GM23338 (cell line): ENCODE measurements at regions not wholly inside any gene's neighbourhood (a gene's known extent, or its start where the extent isn't known, plus 50 kb on each side); places are given as distances from the start of the nearest gene placed in this dataset.

Experiments
- ATAC-seq: fragments of 200-7000 bp; cut with Tn5 transposase; 3 replicates; pipeline ENCODE4 v1.9.1; 2020
- DNase-seq: peaks from one replicate; pipeline ENCODE4 v3.0.0-alpha.2; 2015; ENCODE audit warnings: low spot score
- H2AFZ ChIP-seq: fragments of 200-600 bp; sonication (generic); 2 replicates; pipeline ENCODE4 v1.8.0; 2016; ENCODE audit warnings: antibody characterized with exemption, mild to moderate bottlenecking, moderate library complexity
- H3F3A ChIP-seq: fragments of 200-600 bp; sonication (generic); replicated peaks from 2 replicates; pipeline ENCODE4 v1.8.0; 2017; ENCODE audit warnings: antibody characterized with exemption, mixed run types, low read depth
- H3K27ac ChIP-seq: fragments of 200-600 bp; sonication (generic); 2 replicates; pipeline ENCODE4 v1.6.1; 2016; ENCODE audit warnings: low read depth
- H3K27me3 ChIP-seq: fragments of 200-600 bp; sonication (generic); 2 replicates; pipeline ENCODE4 v1.8.0; 2016; ENCODE audit warnings: mild to moderate bottlenecking, mixed run types, moderate library complexity; ENCODE audit not compliant: insufficient read depth
- H3K36me3 ChIP-seq: fragments of 200-600 bp; sonication (generic); 2 replicates; pipeline ENCODE4 v1.8.0; 2016; ENCODE audit warnings: mild to moderate bottlenecking; ENCODE audit not compliant: insufficient read depth
- H3K4me1 ChIP-seq: fragments of 200-600 bp; sonication (generic); 2 replicates; pipeline ENCODE4 v1.8.0; 2016; ENCODE audit warnings: mild to moderate bottlenecking, moderate library complexity; ENCODE audit not compliant: insufficient read depth
- H3K4me2 ChIP-seq: fragments of 200-600 bp; sonication (generic); 2 replicates; pipeline ENCODE4 v1.7.1; 2017; ENCODE audit warnings: mixed run types
- H3K4me3 ChIP-seq: fragments of 200-600 bp; sonication (generic); 2 replicates; pipeline ENCODE4 v1.6.1; 2016; ENCODE audit warnings: mixed run types
- H3K79me2 ChIP-seq: fragments of 200-600 bp; sonication (generic); replicated peaks from 2 replicates; pipeline ENCODE4 v1.8.0; 2017; ENCODE audit warnings: mild to moderate bottlenecking; ENCODE audit not compliant: insufficient read depth
- H3K9me2 ChIP-seq: fragments of 200-600 bp; sonication (generic); 2 replicates; pipeline ENCODE4 v1.8.0; 2017; ENCODE audit not compliant: insufficient read depth
- H4K20me1 ChIP-seq: fragments of 200-600 bp; sonication (generic); replicated peaks from 2 replicates; pipeline ENCODE4 v1.8.0; 2017; ENCODE audit warnings: mild to moderate bottlenecking; ENCODE audit not compliant: insufficient read depth
- H3K27ac Mint-ChIP-seq: 2 replicates; pipeline ENCODE4 v1.8.0; 2020; ENCODE audit warnings: inconsistent platforms, mild to moderate bottlenecking, moderate library complexity, mixed read lengths
- H3K27me3 Mint-ChIP-seq: 3 replicates; pipeline ENCODE4 v1.8.0; 2022; ENCODE audit warnings: low read depth, mild to moderate bottlenecking, moderate library complexity, mixed read lengths, inconsistent platforms; ENCODE audit not compliant: insufficient read depth, poor library complexity
- H3K36me3 Mint-ChIP-seq: 3 replicates; pipeline ENCODE4 v1.8.0; 2021; ENCODE audit warnings: low read depth, mild to moderate bottlenecking, inconsistent platforms, moderate library complexity, mixed read lengths
- H3K4me1 Mint-ChIP-seq: 3 replicates; pipeline ENCODE4 v1.8.0; 2020; ENCODE audit warnings: mild to moderate bottlenecking, inconsistent platforms, mixed read lengths
- H3K4me3 Mint-ChIP-seq: 3 replicates; pipeline ENCODE4 v1.8.0; 2021; ENCODE audit warnings: moderate library complexity, mild to moderate bottlenecking, inconsistent platforms, mixed read lengths
- H3K9me3 Mint-ChIP-seq: 3 replicates; pipeline ENCODE4 v1.8.0; 2020; ENCODE audit warnings: moderate library complexity, mild to moderate bottlenecking, inconsistent platforms, mixed read lengths
- CREB1 ChIP-seq: fragments of 250-450 bp; sonication (Bioruptor Pico); IDR thresholded peaks from 2 replicates; pipeline ENCODE4 v1.5.0; 2020; ENCODE audit warnings: low read depth, mild to moderate bottlenecking, moderate library complexity
- EZH2 ChIP-seq: fragments of 200-600 bp; sonication (generic); IDR thresholded peaks from one replicate; pipeline ENCODE4 v1.8.0; 2017; ENCODE audit warnings: antibody characterized with exemption, mild to moderate bottlenecking, low read depth; ENCODE audit not compliant: unreplicated experiment
- EZH2phosphoT487 ChIP-seq: fragments of 200-600 bp; sonication (generic); IDR thresholded peaks from one replicate; pipeline ENCODE4 v1.8.1; 2018; ENCODE audit warnings: antibody characterized with exemption; ENCODE audit not compliant: unreplicated experiment
- JUNB ChIP-seq: IDR thresholded peaks from one replicate; pipeline ENCODE4 v1.6.1; 2016; ENCODE audit warnings: antibody characterized with exemption; ENCODE audit not compliant: unreplicated experiment
- NANOG ChIP-seq: IDR thresholded peaks from 2 replicates; pipeline ENCODE4 v1.6.1; 2016; ENCODE audit warnings: antibody characterized with exemption, borderline replicate concordance
- POLR2AphosphoS5 ChIP-seq: IDR thresholded peaks from 2 replicates; pipeline ENCODE4 v1.6.1; 2016; ENCODE audit warnings: antibody characterized with exemption, low read depth
- STAT1 ChIP-seq: IDR thresholded peaks from one replicate; pipeline ENCODE4 v1.6.1; 2016; ENCODE audit warnings: antibody characterized with exemption; ENCODE audit not compliant: unreplicated experiment
- ZNF114 ChIP-seq: fragments of 250-450 bp; sonication (Bioruptor Pico); IDR thresholded peaks from 2 replicates; pipeline ENCODE4 v1.5.0; 2020; ENCODE audit warnings: mild to moderate bottlenecking, moderate library complexity
- ZNF331 ChIP-seq: fragments of 250-450 bp; sonication (Bioruptor Pico); IDR thresholded peaks from 2 replicates; pipeline ENCODE4 v1.5.0; 2020; ENCODE audit warnings: low read depth, mild to moderate bottlenecking, moderate library complexity
- TF ChIP-seq, protein P1 (sequence below), 2 experiments: fragments of 200-600 bp in 1 of 2; sonication (generic) in 1 of 2; conservative IDR thresholded peaks; 2 replicates each; pipeline versions ENCODE4 v1.5.1 to v1.6.1; 2016 to 2017; ENCODE audit warnings: antibody characterized with exemption in 2 of 2, low read depth in 2 of 2, mild to moderate bottlenecking in 2 of 2, moderate library complexity in 1 of 2
- TF ChIP-seq, protein P2 (sequence below): IDR thresholded peaks from 2 replicates; pipeline ENCODE4 v1.6.1; 2016; ENCODE audit warnings: antibody characterized with exemption
- TF ChIP-seq, protein P3 (sequence below): fragments of 250-450 bp; sonication (Bioruptor Pico); IDR thresholded peaks from 2 replicates; pipeline ENCODE4 v1.5.0; 2020; ENCODE audit warnings: mild to moderate bottlenecking, moderate library complexity
- TF ChIP-seq, protein P4 (sequence below): IDR thresholded peaks from one replicate; pipeline ENCODE4 v1.6.1; 2018; ENCODE audit warnings: antibody characterized with exemption; ENCODE audit not compliant: unreplicated experiment

DNA sequence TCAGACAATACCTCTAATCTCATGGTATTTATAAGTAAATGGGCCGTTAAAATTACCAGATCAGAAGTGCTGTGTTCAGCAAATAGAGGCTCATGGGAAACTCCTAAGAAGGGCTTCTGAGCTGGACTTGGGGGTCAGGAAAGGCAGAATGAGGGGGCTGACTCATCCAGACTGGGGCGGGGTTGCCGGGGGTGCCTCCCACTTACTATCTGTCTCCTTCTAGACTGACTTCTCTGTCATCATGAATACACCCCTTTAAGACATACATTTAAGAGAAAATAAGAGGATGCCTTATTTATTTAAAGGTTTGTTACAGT, 96.0 kb upstream of the ERRFI1 start:
- peaks cover 11% of the 10 kb centered on the region for H3K4me1 Mint-ChIP-seq
- H3K4me3 Mint-ChIP-seq: no peak overlapping the region
- no peak overlapping the region for H2AFZ ChIP-seq
- no peaks in the 10 kb centered on the region for H4K20me1 ChIP-seq
- no peaks in the 10 kb centered on the region for H3K79me2 ChIP-seq
- H3K36me3 ChIP-seq: no peaks in the 10 kb centered on the region; the same call in 1 of the 2 replicates
- peaks cover 2% of the 10 kb centered on the region for H3K27me3 Mint-ChIP-seq
- H3K9me3 Mint-ChIP-seq: peaks cover 33% of the 10 kb centered on the region
- ATAC-seq (no peak), DNase-seq (no peak)
- no peaks in the 10 kb centered on the region for H3F3A ChIP-seq
- H3K27ac ChIP-seq: no peak overlapping the region
- peaks cover 4% of the 10 kb centered on the region; the same call in 1 of the 2 replicates for H3K4me1 ChIP-seq
- no peak overlapping the region for H3K4me2 ChIP-seq
- H3K4me3 ChIP-seq: no peak overlapping the region
- H3K9me2 ChIP-seq: no peaks in the 10 kb centered on the region
- peaks cover 32% of the 10 kb centered on the region for H3K36me3 Mint-ChIP-seq
- H3K27ac Mint-ChIP-seq: no peak overlapping the region
- TF ChIP-seq EZH2phosphoT487: no peak
- TF ChIP-seq CREB1 (CRISPR knock-in tag): no peak
- TF ChIP-seq STAT1: no peak
- TF ChIP-seq, protein P1, sequence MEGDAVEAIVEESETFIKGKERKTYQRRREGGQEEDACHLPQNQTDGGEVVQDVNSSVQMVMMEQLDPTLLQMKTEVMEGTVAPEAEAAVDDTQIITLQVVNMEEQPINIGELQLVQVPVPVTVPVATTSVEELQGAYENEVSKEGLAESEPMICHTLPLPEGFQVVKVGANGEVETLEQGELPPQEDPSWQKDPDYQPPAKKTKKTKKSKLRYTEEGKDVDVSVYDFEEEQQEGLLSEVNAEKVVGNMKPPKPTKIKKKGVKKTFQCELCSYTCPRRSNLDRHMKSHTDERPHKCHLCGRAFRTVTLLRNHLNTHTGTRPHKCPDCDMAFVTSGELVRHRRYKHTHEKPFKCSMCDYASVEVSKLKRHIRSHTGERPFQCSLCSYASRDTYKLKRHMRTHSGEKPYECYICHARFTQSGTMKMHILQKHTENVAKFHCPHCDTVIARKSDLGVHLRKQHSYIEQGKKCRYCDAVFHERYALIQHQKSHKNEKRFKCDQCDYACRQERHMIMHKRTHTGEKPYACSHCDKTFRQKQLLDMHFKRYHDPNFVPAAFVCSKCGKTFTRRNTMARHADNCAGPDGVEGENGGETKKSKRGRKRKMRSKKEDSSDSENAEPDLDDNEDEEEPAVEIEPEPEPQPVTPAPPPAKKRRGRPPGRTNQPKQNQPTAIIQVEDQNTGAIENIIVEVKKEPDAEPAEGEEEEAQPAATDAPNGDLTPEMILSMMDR (conservative IDR thresholded peaks at IDR 0.05; ENCODE audit: low read depth in 2 of 2): no peak
- no peak for TF ChIP-seq EZH2
- TF ChIP-seq, protein P2, sequence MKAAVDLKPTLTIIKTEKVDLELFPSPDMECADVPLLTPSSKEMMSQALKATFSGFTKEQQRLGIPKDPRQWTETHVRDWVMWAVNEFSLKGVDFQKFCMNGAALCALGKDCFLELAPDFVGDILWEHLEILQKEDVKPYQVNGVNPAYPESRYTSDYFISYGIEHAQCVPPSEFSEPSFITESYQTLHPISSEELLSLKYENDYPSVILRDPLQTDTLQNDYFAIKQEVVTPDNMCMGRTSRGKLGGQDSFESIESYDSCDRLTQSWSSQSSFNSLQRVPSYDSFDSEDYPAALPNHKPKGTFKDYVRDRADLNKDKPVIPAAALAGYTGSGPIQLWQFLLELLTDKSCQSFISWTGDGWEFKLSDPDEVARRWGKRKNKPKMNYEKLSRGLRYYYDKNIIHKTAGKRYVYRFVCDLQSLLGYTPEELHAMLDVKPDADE: no peak
- TF ChIP-seq, protein P3, sequence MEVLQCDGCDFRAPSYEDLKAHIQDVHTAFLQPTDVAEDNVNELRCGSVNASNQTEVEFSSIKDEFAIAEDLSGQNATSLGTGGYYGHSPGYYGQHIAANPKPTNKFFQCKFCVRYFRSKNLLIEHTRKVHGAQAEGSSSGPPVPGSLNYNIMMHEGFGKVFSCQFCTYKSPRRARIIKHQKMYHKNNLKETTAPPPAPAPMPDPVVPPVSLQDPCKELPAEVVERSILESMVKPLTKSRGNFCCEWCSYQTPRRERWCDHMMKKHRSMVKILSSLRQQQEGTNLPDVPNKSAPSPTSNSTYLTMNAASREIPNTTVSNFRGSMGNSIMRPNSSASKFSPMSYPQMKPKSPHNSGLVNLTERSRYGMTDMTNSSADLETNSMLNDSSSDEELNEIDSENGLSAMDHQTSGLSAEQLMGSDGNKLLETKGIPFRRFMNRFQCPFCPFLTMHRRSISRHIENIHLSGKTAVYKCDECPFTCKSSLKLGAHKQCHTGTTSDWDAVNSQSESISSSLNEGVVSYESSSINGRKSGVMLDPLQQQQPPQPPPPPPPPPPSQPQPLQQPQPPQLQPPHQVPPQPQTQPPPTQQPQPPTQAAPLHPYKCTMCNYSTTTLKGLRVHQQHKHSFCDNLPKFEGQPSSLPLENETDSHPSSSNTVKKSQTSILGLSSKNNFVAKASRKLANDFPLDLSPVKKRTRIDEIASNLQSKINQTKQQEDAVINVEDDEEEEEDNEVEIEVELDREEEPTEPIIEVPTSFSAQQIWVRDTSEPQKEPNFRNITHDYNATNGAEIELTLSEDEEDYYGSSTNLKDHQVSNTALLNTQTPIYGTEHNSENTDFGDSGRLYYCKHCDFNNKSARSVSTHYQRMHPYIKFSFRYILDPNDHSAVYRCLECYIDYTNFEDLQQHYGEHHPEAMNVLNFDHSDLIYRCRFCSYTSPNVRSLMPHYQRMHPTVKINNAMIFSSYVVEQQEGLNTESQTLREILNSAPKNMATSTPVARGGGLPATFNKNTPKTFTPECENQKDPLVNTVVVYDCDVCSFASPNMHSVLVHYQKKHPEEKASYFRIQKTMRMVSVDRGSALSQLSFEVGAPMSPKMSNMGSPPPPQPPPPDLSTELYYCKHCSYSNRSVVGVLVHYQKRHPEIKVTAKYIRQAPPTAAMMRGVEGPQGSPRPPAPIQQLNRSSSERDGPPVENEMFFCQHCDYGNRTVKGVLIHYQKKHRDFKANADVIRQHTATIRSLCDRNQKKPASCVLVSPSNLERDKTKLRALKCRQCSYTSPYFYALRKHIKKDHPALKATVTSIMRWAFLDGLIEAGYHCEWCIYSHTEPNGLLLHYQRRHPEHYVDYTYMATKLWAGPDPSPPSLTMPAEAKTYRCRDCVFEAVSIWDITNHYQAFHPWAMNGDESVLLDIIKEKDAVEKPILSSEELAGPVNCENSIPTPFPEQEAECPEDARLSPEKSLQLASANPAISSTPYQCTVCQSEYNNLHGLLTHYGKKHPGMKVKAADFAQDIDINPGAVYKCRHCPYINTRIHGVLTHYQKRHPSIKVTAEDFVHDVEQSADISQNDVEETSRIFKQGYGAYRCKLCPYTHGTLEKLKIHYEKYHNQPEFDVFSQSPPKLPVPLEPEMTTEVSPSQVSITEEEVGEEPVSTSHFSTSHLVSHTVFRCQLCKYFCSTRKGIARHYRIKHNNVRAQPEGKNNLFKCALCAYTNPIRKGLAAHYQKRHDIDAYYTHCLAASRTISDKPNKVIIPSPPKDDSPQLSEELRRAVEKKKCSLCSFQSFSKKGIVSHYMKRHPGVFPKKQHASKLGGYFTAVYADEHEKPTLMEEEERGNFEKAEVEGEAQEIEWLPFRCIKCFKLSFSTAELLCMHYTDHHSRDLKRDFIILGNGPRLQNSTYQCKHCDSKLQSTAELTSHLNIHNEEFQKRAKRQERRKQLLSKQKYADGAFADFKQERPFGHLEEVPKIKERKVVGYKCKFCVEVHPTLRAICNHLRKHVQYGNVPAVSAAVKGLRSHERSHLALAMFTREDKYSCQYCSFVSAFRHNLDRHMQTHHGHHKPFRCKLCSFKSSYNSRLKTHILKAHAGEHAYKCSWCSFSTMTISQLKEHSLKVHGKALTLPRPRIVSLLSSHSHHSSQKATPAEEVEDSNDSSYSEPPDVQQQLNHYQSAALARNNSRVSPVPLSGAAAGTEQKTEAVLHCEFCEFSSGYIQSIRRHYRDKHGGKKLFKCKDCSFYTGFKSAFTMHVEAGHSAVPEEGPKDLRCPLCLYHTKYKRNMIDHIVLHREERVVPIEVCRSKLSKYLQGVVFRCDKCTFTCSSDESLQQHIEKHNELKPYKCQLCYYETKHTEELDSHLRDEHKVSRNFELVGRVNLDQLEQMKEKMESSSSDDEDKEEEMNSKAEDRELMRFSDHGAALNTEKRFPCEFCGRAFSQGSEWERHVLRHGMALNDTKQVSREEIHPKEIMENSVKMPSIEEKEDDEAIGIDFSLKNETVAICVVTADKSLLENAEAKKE (CRISPR knock-in tag): no peak
- TF ChIP-seq ZNF331 (CRISPR knock-in tag): no peak
- no peak for TF ChIP-seq POLR2AphosphoS5
- TF ChIP-seq ZNF114 (CRISPR knock-in tag): no peak
- TF ChIP-seq, protein P4, sequence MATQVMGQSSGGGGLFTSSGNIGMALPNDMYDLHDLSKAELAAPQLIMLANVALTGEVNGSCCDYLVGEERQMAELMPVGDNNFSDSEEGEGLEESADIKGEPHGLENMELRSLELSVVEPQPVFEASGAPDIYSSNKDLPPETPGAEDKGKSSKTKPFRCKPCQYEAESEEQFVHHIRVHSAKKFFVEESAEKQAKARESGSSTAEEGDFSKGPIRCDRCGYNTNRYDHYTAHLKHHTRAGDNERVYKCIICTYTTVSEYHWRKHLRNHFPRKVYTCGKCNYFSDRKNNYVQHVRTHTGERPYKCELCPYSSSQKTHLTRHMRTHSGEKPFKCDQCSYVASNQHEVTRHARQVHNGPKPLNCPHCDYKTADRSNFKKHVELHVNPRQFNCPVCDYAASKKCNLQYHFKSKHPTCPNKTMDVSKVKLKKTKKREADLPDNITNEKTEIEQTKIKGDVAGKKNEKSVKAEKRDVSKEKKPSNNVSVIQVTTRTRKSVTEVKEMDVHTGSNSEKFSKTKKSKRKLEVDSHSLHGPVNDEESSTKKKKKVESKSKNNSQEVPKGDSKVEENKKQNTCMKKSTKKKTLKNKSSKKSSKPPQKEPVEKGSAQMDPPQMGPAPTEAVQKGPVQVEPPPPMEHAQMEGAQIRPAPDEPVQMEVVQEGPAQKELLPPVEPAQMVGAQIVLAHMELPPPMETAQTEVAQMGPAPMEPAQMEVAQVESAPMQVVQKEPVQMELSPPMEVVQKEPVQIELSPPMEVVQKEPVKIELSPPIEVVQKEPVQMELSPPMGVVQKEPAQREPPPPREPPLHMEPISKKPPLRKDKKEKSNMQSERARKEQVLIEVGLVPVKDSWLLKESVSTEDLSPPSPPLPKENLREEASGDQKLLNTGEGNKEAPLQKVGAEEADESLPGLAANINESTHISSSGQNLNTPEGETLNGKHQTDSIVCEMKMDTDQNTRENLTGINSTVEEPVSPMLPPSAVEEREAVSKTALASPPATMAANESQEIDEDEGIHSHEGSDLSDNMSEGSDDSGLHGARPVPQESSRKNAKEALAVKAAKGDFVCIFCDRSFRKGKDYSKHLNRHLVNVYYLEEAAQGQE: no peak
- TF ChIP-seq JUNB: no peak
- no peak for TF ChIP-seq NANOG
- no peaks in the 10 kb centered on the region for H3K27me3 ChIP-seq
